ENCODE measurements at regions not wholly inside any gene's neighbourhood (a gene's known extent, or its start where the extent isn't known, plus 50 kb on each side); places are given as distances from the start of the nearest gene placed in this dataset.

DNA sequence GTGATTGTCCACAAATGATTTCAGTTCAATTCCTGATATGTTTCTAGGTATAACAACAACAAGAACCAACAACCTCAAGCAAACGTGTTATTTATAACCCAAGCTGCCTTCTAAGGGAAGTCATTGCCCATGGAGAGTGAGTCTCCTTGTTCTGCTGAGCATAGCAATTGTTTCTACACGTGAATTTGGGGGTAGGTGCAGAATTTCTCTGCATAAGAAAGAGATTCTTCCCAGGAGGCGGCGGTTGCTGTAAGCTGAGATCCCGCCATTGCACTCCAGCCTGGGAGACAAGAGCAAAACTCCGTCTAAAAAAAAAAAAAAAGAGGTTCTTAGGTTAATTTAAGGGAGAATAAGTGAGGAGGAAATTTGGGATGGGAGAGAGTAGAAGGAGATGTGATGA, 226.5 kb upstream of the PELI2 start:
- WGBS, 2 experiments (ENCODE audit: extremely low coverage in 2 of 2, insufficient read length in 1 of 2): no CpG with 5 or more reads among the region's 6 CpGs
- Histone ChIP-seq H3K79me1 (ENCODE audit: low read depth in 1 of 2, low read length in 2 of 2) (no peaks in the 10 kb centered on the region), H2BK5ac (ENCODE audit: low read depth, low read length, poor library complexity, severe bottlenecking) (no peak overlapping the region), H3K9me3 (ENCODE audit: control insufficient read depth, insufficient read depth, low read length) (no peaks in the 10 kb centered on the region), H3K36me3 (ENCODE audit: control insufficient read depth, insufficient read depth, low read length) (no peaks in the 10 kb centered on the region), H4K8ac (ENCODE audit: low read depth in 2 of 2, low read length in 2 of 2) (no peak overlapping the region), H2BK15ac (ENCODE audit: low read depth, low read length) (no peak overlapping the region), H4K20me1 (ENCODE audit: insufficient read depth, low read length) (no peaks in the 10 kb centered on the region), H2BK120ac (ENCODE audit: low read depth, low read length) (no peak overlapping the region), H3K9me1 (ENCODE audit: insufficient read depth, low read length) (no peaks in the 10 kb centered on the region), H2AFZ (replicated peaks; ENCODE audit: low read length, poor library complexity) (no peak overlapping the region), H3K4me2 (ENCODE audit: low read depth, low read length) (no peak overlapping the region), H3K27ac (ENCODE audit: insufficient read depth, low read length) (no peak overlapping the region), H3K27me3 (ENCODE audit: control insufficient read depth, insufficient read depth, low read length) (peaks cover 26% of the 10 kb centered on the region), H3K9ac (ENCODE audit: low read depth, low read length) (no peak overlapping the region), H3K23ac (ENCODE audit: low read depth, low read length) (no peak overlapping the region), H3K4me1 (ENCODE audit: control insufficient read depth, insufficient read depth, low read length) (no peaks in the 10 kb centered on the region), H2BK20ac (ENCODE audit: low read depth, low read length) (no peak overlapping the region), H3K4me3 (ENCODE audit: insufficient read depth, low read depth, low read length) (no peak overlapping the region), H2AK5ac (ENCODE audit: low read depth, low read length) (no peak overlapping the region), H3K4ac (ENCODE audit: low read depth, low read length) (no peak overlapping the region), H3K18ac (ENCODE audit: low read depth, low read length) (no peak overlapping the region), H3K56ac (ENCODE audit: extremely low read depth, insufficient read depth, low read length) (no peak overlapping the region), H2AK9ac (replicated peaks; ENCODE audit: low read depth, low read length, poor library complexity) (no peak overlapping the region), H4K5ac (ENCODE audit: low read depth, low read length) (no peak overlapping the region), H3K14ac (replicated peaks; ENCODE audit: low read depth, low read length) (no peak overlapping the region), H4K91ac (ENCODE audit: insufficient read depth, low read depth, low read length) (no peak overlapping the region)
- in situ Hi-C loops (cut with MboI; ENCODE audit: low sequenced_read_pairs) (no loop called here), intact Hi-C loops (cut with micrococcal nuclease) (no loop called here), dilution Hi-C loops (cut with HindIII; ENCODE audit: low sequenced_read_pairs, unreplicated experiment) (no loop called here)
- POLR2A ChIA-PET (ENCODE audit: unreplicated experiment): no interaction called here
- no peak for DNase-seq
- TF ChIP-seq MAZ (IDR thresholded peaks at IDR 0.05; ENCODE audit: borderline replicate concordance, low read depth, low read length): no peak
- no TSS peak for BruUV-seq (replicated peaks)
- CTCF ChIA-PET: no interaction called here
- ATAC-seq (ENCODE audit: low read depth): no peak
